Suprapubic skin (tissue), 4 donors: ENCODE measurements at regions not wholly inside any gene's neighbourhood (a gene's known extent, or its start where the extent isn't known, plus 50 kb on each side); places are given as distances from the start of the nearest gene placed in this dataset.

Source experiments
- DNase-seq, 2 donors: peaks; one replicate each; pipeline ENCODE4 v3.0.0-alpha.2; 2019; ENCODE audit warnings: low spot score in 2 of 2
- H3K27ac ChIP-seq: fragments of 200-600 bp; sonication (generic); one replicate; pipeline ENCODE4 v1.5.1; 2019
- H3K27me3 ChIP-seq: fragments of 200-600 bp; sonication (generic); one replicate; pipeline ENCODE4 v1.5.1; 2019
- H3K36me3 ChIP-seq: fragments of 200-600 bp; sonication (generic); one replicate; pipeline ENCODE4 v1.5.1; 2019
- H3K4me1 ChIP-seq: fragments of 200-600 bp; sonication (generic); one replicate; pipeline ENCODE4 v1.5.1; 2019
- H3K4me3 ChIP-seq: fragments of 200-600 bp; sonication (generic); one replicate; pipeline ENCODE4 v1.5.1; 2019; ENCODE audit warnings: mild to moderate bottlenecking
- H3K9me3 ChIP-seq: fragments of 200-600 bp; sonication (generic); one replicate; pipeline ENCODE4 v1.5.1; 2019
- CTCF ChIP-seq, 2 donors: fragments of 200-600 bp in 1 of 2; fragments of 450-650 bp in 1 of 2; sonication (generic) in 1 of 2; IDR thresholded peaks; one replicate each; pipeline ENCODE4 v1.5.1; 2016 to 2019; ENCODE audit warnings: antibody characterized with exemption in 2 of 2, mild to moderate bottlenecking in 1 of 2, moderate library complexity in 1 of 2
- EP300 ChIP-seq: sonication (generic); formaldehyde crosslinking; IDR thresholded peaks from one replicate; pipeline ENCODE4 v1.6.1; 2017; ENCODE audit warnings: antibody characterized with exemption
- POLR2A ChIP-seq, 2 donors: fragments of 450-650 bp; IDR thresholded peaks; one replicate each; pipeline ENCODE4 v1.6.1; 2017; ENCODE audit warnings: antibody characterized with exemption in 2 of 2, mild to moderate bottlenecking in 2 of 2, moderate library complexity in 2 of 2
- POLR2AphosphoS5 ChIP-seq, 3 donors: sonication (generic); formaldehyde crosslinking; IDR thresholded peaks; one replicate each; pipeline ENCODE4 v1.6.1; 2017; ENCODE audit warnings: antibody characterized with exemption in 3 of 3
- WGBS: methylation state at CpG from one replicate; pipeline ENCODE4 v1.1.5; 2018; 5-methylcytosine and 5-hydroxymethylcytosine counted together

GRCh38 chr6:112842330-112842685, 495.2 kb downstream of the RFPL4B start:
- Histone ChIP-seq H3K4me3 (no peak overlapping the region), H3K9me3 (no peaks in the 10 kb centered on the region), H3K27ac (no peak overlapping the region), H3K4me1 (no peaks in the 10 kb centered on the region), H3K36me3 (no peaks in the 10 kb centered on the region), H3K27me3 (no peaks in the 10 kb centered on the region)
- DNase-seq, result no peak
- TF ChIP-seq POLR2A (IDR thresholded peaks at IDR 0.05) (no peak), EP300 (no peak), CTCF (IDR thresholded peaks at IDR 0.05) (no peak), POLR2AphosphoS5 (IDR thresholded peaks at IDR 0.05) (no peak)

- no peak for DNase-seq
- no peak overlapping the region for H3K4me3 ChIP-seq
- no peaks in the 10 kb centered on the region for H3K36me3 ChIP-seq
- H3K4me1 ChIP-seq, result no peaks in the 10 kb centered on the region
- 37% methylated on average over 3 of the region's 3 CpGs for WGBS
- TF ChIP-seq POLR2AphosphoS5 (IDR thresholded peaks at IDR 0.05), result no peak
- no peak for TF ChIP-seq EP300
- no peaks in the 10 kb centered on the region for H3K27me3 ChIP-seq
- no peaks in the 10 kb centered on the region for H3K9me3 ChIP-seq
- H3K27ac ChIP-seq, result no peak overlapping the region
Observed at GRCh38 chr6:112846681-112847080, 499.6 kb downstream of the RFPL4B start.

GRCh38 chr6:112851146-112851545, 504.0 kb downstream of the RFPL4B start:
- no peaks in the 10 kb centered on the region for H3K27me3 ChIP-seq
- H3K4me3 ChIP-seq, result no peak overlapping the region
- no peaks in the 10 kb centered on the region for H3K36me3 ChIP-seq
- TF ChIP-seq POLR2AphosphoS5 (IDR thresholded peaks at IDR 0.05) (no peak), EP300 (no peak), CTCF (IDR thresholded peaks at IDR 0.05) (no peak), POLR2A (IDR thresholded peaks at IDR 0.05) (no peak)
- 0% methylated on average over 1 of the region's 1 CpG for WGBS
- H3K27ac ChIP-seq, result no peak overlapping the region
- no peaks in the 10 kb centered on the region for H3K4me1 ChIP-seq
- H3K9me3 ChIP-seq, result no peaks in the 10 kb centered on the region
- no peak for DNase-seq

- WGBS, result 72% methylated on average over 2 of the region's 2 CpGs
- DNase-seq, result no peak
Observed at GRCh38 chr6:112853162-112853561, 506.0 kb downstream of the RFPL4B start.

GRCh38 chr6:112863753-112864152, 516.6 kb downstream of the RFPL4B start:
- H3K4me3 ChIP-seq, result no peak overlapping the region
- no peak for TF ChIP-seq EP300
- TF ChIP-seq POLR2A (IDR thresholded peaks at IDR 0.05), result no peak
- TF ChIP-seq POLR2AphosphoS5 (IDR thresholded peaks at IDR 0.05), result no peak
- TF ChIP-seq CTCF (IDR thresholded peaks at IDR 0.05), result no peak
- no peak overlapping the region for H3K27ac ChIP-seq
- no peaks in the 10 kb centered on the region for H3K9me3 ChIP-seq
- WGBS, result 100% methylated on average over 1 of the region's 1 CpG
- DNase-seq, result no peak
- no peaks in the 10 kb centered on the region for H3K27me3 ChIP-seq
- no peaks in the 10 kb centered on the region for H3K36me3 ChIP-seq
- no peaks in the 10 kb centered on the region for H3K4me1 ChIP-seq

More at GRCh38 chr6:112853162-112853561, 506.0 kb downstream of the RFPL4B start:
- no peak overlapping the region for H3K4me3 ChIP-seq
- no peak for TF ChIP-seq POLR2A (IDR thresholded peaks at IDR 0.05)
- TF ChIP-seq POLR2AphosphoS5 (IDR thresholded peaks at IDR 0.05), result no peak
- TF ChIP-seq CTCF (IDR thresholded peaks at IDR 0.05), result no peak
- TF ChIP-seq EP300, result no peak
- H3K36me3 ChIP-seq, result no peaks in the 10 kb centered on the region
- no peaks in the 10 kb centered on the region for H3K4me1 ChIP-seq
- no peak overlapping the region for H3K27ac ChIP-seq
- no peaks in the 10 kb centered on the region for H3K9me3 ChIP-seq
- H3K27me3 ChIP-seq, result no peaks in the 10 kb centered on the region

- TF ChIP-seq POLR2A (IDR thresholded peaks at IDR 0.05) (no peak), POLR2AphosphoS5 (IDR thresholded peaks at IDR 0.05) (no peak), CTCF (IDR thresholded peaks at IDR 0.05) (no peak), EP300 (no peak)
- no peak for DNase-seq
- H3K4me3 ChIP-seq, result no peak overlapping the region
- no peaks in the 10 kb centered on the region for H3K4me1 ChIP-seq
- H3K27ac ChIP-seq, result no peak overlapping the region
- 32% methylated on average over 2 of the region's 2 CpGs for WGBS
- H3K27me3 ChIP-seq, result no peaks in the 10 kb centered on the region
- H3K9me3 ChIP-seq, result no peaks in the 10 kb centered on the region
- H3K36me3 ChIP-seq, result no peaks in the 10 kb centered on the region
Observed at GRCh38 chr6:112865131-112865530, 518.0 kb downstream of the RFPL4B start.
